Neural cell (in vitro differentiated cells): ENCODE measurements at regions not wholly inside any gene's neighbourhood (a gene's known extent, or its start where the extent isn't known, plus 50 kb on each side); places are given as distances from the start of the nearest gene placed in this dataset.

Source experiments
- H2AFZ ChIP-seq: fragments of 200-600, 300-800 bp; sonication (generic), shearing (Covaris generic); 2 replicates; pipeline ENCODE4 v1.6.0; 2014; ENCODE audit warnings: low read depth, mild to moderate bottlenecking, antibody characterized with exemption, low read length, moderate library complexity
- H3F3A ChIP-seq: fragments of 200-600 bp; shearing (Covaris generic); 2 replicates; pipeline ENCODE4 v1.6.1; 2016; ENCODE audit warnings: mild to moderate bottlenecking, moderate library complexity, mixed read lengths, antibody characterized with exemption, low read length; ENCODE audit not compliant: insufficient read depth, poor library complexity, severe bottlenecking
- H3K27ac ChIP-seq: fragments of 200-600, 300-800 bp; sonication (generic), shearing (Covaris generic); 2 replicates; pipeline ENCODE4 v1.5.1; 2014; ENCODE audit warnings: mild to moderate bottlenecking, low read length, moderate library complexity
- H3K27me3 ChIP-seq: fragments of 300-800, 200-600 bp; sonication (generic), shearing (Covaris generic); 2 replicates; pipeline ENCODE4 v1.6.0; 2014; ENCODE audit warnings: mild to moderate bottlenecking, low read depth, low read length, moderate library complexity; ENCODE audit not compliant: insufficient read depth
- H3K36me3 ChIP-seq: fragments of 300-800, 200-600 bp; sonication (generic), shearing (Covaris generic); 2 replicates; pipeline ENCODE4 v1.5.1; 2014; ENCODE audit warnings: mild to moderate bottlenecking, antibody characterized with exemption, low read length, moderate library complexity; ENCODE audit not compliant: insufficient read depth
- H3K4me2 ChIP-seq: fragments of 300-800, 200-600 bp; sonication (generic), shearing (Covaris generic); 2 replicates; pipeline ENCODE4 v1.6.0; 2014; ENCODE audit warnings: mild to moderate bottlenecking, low read length
- H3K4me3 ChIP-seq: fragments of 300-800, 200-600 bp; sonication (generic), shearing (Covaris generic); 2 replicates; pipeline ENCODE4 v1.5.1; 2014; ENCODE audit warnings: mild to moderate bottlenecking, low read length, moderate library complexity
- H3K79me2 ChIP-seq: fragments of 200-600 bp; shearing (Covaris generic); replicated peaks from 2 replicates; pipeline ENCODE4 v1.6.0; 2014; ENCODE audit warnings: mild to moderate bottlenecking, low read length, moderate library complexity; ENCODE audit not compliant: insufficient read depth
- H3K9ac ChIP-seq: fragments of 300-800, 200-600 bp; sonication (generic), shearing (Covaris generic); 2 replicates; pipeline ENCODE4 v1.6.1; 2016; ENCODE audit warnings: mild to moderate bottlenecking, low read length, mixed read lengths
- H3K9me2 ChIP-seq: fragments of 200-600 bp; shearing (Covaris generic); 2 replicates; pipeline ENCODE4 v1.6.1; 2016; ENCODE audit warnings: mild to moderate bottlenecking, low read length, mixed read lengths; ENCODE audit not compliant: insufficient read depth
- H3K9me3 ChIP-seq: fragments of 200-600, 300-800 bp; sonication (generic), shearing (Covaris generic); 2 replicates; pipeline ENCODE4 v1.6.1; 2016; ENCODE audit warnings: mild to moderate bottlenecking, mixed run types, low read length, moderate library complexity, mixed read lengths
- H4K20me1 ChIP-seq: fragments of 200-600 bp; shearing (Covaris generic); 2 replicates; pipeline ENCODE4 v1.6.1; 2016; ENCODE audit warnings: mild to moderate bottlenecking, mixed run types; ENCODE audit not compliant: insufficient read depth
- EP300 ChIP-seq: fragments of 450-650 bp; conservative IDR thresholded peaks from 2 replicates; pipeline ENCODE4 v1.6.1; 2014; ENCODE audit warnings: antibody characterized with exemption, mild to moderate bottlenecking, moderate library complexity; ENCODE audit not compliant: poor library complexity, severe bottlenecking
- EZH2 ChIP-seq: fragments of 200-600, 300-800 bp; shearing (Covaris generic), sonication (generic); IDR thresholded peaks from 2 replicates; pipeline ENCODE4 v1.6.1; 2014; ENCODE audit warnings: antibody characterized with exemption, low read length, borderline replicate concordance, mild to moderate bottlenecking; ENCODE audit not compliant: insufficient read depth, poor library complexity, severe bottlenecking
- MXI1 ChIP-seq: fragments of 450-650 bp; conservative IDR thresholded peaks from 2 replicates; pipeline ENCODE4 v1.6.1; 2014; ENCODE audit warnings: antibody characterized with exemption, mild to moderate bottlenecking; ENCODE audit not compliant: poor library complexity, severe bottlenecking
- POLR2AphosphoS5 ChIP-seq: IDR thresholded peaks from 2 replicates; pipeline ENCODE4 v1.6.1; 2012
- RAD21 ChIP-seq: fragments of 450-650 bp; conservative IDR thresholded peaks from 2 replicates; pipeline ENCODE4 v1.6.1; 2014; ENCODE audit warnings: antibody characterized with exemption, mild to moderate bottlenecking, moderate library complexity
- SMC3 ChIP-seq: fragments of 450-650 bp; conservative IDR thresholded peaks from 2 replicates; pipeline ENCODE4 v1.6.1; 2014; ENCODE audit warnings: antibody characterized with exemption, mild to moderate bottlenecking, moderate library complexity; ENCODE audit not compliant: poor library complexity
- TAF1 ChIP-seq: IDR thresholded peaks from 2 replicates; pipeline ENCODE4 v1.6.1; 2012; ENCODE audit warnings: low read depth
- TF ChIP-seq, protein P1 (sequence below): IDR thresholded peaks from 2 replicates; pipeline ENCODE4 v1.6.1; 2012; ENCODE audit warnings: borderline replicate concordance
- TF ChIP-seq, protein P2 (sequence below): fragments of 450-650 bp; IDR thresholded peaks from 2 replicates; pipeline ENCODE4 v1.5.1; 2014; ENCODE audit warnings: antibody characterized with exemption, mild to moderate bottlenecking, moderate library complexity; ENCODE audit not compliant: poor library complexity, severe bottlenecking

DNA sequence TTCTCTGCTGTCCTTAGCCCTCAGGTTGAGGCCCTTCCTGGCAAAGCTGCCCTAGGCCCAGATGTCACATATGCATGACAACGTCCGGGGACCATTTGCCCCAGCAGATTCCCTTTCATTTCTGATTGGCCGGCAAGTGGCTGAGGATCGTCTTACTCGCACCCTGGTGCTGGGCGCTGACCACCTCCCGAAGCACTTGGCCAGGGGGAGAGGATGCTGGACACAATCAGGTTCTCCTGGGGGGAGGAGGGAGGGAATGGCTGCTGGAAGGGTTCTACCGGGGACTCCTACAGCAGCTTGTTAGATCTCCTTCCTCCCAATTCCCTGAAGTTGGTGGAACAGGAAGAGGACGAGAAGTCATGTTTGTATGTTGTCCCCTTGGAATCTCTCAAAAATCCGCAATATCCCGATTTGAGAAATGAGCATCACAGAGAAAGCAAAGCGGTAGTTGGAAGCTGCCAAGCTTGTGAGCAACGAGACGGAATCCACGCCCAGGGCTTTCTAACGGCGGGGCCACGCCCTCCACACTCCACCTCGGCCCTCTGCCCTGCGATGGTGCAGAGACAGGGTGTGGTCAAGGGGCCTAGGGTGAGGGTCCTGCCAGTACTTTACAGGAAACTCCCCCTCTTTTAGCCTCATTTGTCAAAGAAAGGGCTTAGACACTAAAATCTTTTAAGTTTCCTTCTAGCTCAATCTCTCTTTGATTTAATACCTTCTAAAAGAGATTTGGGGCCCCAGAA, 61.8 kb upstream of the YWHAQ start:
- Histone ChIP-seq H3K79me2 (no peaks in the 10 kb centered on the region), H3K4me3 (no peak overlapping the region), H3K9me3 (no peaks in the 10 kb centered on the region), H3K36me3 (no peaks in the 10 kb centered on the region), H3K9ac (no peak overlapping the region), H3K27ac (no peak overlapping the region), H3K4me2 (no peak overlapping the region), H3F3A (no peaks in the 10 kb centered on the region), H3K27me3 (no peaks in the 10 kb centered on the region), H4K20me1 (no peaks in the 10 kb centered on the region), H2AFZ (no peak overlapping the region), H3K9me2 (no peaks in the 10 kb centered on the region)
- TF ChIP-seq RAD21, result no peak
- TF ChIP-seq MXI1, result no peak
- TF ChIP-seq, protein P1, sequence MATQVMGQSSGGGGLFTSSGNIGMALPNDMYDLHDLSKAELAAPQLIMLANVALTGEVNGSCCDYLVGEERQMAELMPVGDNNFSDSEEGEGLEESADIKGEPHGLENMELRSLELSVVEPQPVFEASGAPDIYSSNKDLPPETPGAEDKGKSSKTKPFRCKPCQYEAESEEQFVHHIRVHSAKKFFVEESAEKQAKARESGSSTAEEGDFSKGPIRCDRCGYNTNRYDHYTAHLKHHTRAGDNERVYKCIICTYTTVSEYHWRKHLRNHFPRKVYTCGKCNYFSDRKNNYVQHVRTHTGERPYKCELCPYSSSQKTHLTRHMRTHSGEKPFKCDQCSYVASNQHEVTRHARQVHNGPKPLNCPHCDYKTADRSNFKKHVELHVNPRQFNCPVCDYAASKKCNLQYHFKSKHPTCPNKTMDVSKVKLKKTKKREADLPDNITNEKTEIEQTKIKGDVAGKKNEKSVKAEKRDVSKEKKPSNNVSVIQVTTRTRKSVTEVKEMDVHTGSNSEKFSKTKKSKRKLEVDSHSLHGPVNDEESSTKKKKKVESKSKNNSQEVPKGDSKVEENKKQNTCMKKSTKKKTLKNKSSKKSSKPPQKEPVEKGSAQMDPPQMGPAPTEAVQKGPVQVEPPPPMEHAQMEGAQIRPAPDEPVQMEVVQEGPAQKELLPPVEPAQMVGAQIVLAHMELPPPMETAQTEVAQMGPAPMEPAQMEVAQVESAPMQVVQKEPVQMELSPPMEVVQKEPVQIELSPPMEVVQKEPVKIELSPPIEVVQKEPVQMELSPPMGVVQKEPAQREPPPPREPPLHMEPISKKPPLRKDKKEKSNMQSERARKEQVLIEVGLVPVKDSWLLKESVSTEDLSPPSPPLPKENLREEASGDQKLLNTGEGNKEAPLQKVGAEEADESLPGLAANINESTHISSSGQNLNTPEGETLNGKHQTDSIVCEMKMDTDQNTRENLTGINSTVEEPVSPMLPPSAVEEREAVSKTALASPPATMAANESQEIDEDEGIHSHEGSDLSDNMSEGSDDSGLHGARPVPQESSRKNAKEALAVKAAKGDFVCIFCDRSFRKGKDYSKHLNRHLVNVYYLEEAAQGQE, result no peak
- TF ChIP-seq TAF1, result no peak

DNA sequence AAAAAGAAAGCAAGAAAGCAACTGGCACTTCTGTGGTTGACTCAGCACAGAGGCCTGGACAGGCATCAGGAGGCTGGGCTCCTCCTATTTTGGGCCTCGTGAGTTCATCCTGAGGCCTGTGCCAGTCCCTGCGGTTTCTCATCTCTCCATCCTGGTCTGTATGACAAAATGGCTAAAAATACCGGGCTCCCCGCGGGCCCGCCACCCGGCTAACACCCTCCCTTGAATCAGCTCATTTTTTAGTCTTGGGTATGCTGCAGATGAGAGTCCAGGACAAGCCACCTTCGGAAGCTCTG, 62.3 kb upstream of the YWHAQ start:
- H3K4me2 ChIP-seq, result no peak overlapping the region
- H3K27ac ChIP-seq, result no peak overlapping the region
- no peaks in the 10 kb centered on the region for H3K36me3 ChIP-seq
- no peaks in the 10 kb centered on the region for H3K9me3 ChIP-seq
- no peak overlapping the region for H2AFZ ChIP-seq
- no peak overlapping the region for H3K4me3 ChIP-seq
- TF ChIP-seq, protein P2, sequence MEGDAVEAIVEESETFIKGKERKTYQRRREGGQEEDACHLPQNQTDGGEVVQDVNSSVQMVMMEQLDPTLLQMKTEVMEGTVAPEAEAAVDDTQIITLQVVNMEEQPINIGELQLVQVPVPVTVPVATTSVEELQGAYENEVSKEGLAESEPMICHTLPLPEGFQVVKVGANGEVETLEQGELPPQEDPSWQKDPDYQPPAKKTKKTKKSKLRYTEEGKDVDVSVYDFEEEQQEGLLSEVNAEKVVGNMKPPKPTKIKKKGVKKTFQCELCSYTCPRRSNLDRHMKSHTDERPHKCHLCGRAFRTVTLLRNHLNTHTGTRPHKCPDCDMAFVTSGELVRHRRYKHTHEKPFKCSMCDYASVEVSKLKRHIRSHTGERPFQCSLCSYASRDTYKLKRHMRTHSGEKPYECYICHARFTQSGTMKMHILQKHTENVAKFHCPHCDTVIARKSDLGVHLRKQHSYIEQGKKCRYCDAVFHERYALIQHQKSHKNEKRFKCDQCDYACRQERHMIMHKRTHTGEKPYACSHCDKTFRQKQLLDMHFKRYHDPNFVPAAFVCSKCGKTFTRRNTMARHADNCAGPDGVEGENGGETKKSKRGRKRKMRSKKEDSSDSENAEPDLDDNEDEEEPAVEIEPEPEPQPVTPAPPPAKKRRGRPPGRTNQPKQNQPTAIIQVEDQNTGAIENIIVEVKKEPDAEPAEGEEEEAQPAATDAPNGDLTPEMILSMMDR, result no peak
- TF ChIP-seq EP300, result no peak
- TF ChIP-seq MXI1, result no peak
- no peak for TF ChIP-seq RAD21
- no peak for TF ChIP-seq EZH2
- no peak for TF ChIP-seq POLR2AphosphoS5
- TF ChIP-seq, protein P1, result no peak
- no peak for TF ChIP-seq TAF1
- no peak for TF ChIP-seq SMC3
- no peaks in the 10 kb centered on the region for H3F3A ChIP-seq
- H3K9me2 ChIP-seq, result no peaks in the 10 kb centered on the region
- H3K79me2 ChIP-seq, result no peaks in the 10 kb centered on the region
- H3K27me3 ChIP-seq, result no peaks in the 10 kb centered on the region
- H3K9ac ChIP-seq, result no peak overlapping the region
- no peaks in the 10 kb centered on the region for H4K20me1 ChIP-seq
